ENCODE measurements at regions not wholly inside any gene's neighbourhood (a gene's known extent, or its start where the extent isn't known, plus 50 kb on each side); places are given as distances from the start of the nearest gene placed in this dataset.
"Not testable (repeated sequence)": the region's sequence is repeated elsewhere in the genome, so short reads cannot be mapped to it uniquely, and the experiment has no call there.

GRCh38 chr12:115801871-115802270, 475.6 kb downstream of the MED13L start:
- no peak for DNase-seq (ENCODE audit: low read depth)
- no peak for TF ChIP-seq CTCF (IDR thresholded peaks at IDR 0.05; ENCODE audit: control insufficient read depth, insufficient read depth, low read depth, low read length, missing control alignments)
- no peak overlapping the region for H3K4me3 ChIP-seq (ENCODE audit: control insufficient read depth, low read depth, low read length)

- H3K4me3 ChIP-seq (ENCODE audit: control insufficient read depth, low read depth, low read length): no peak overlapping the region
- no peak for DNase-seq (ENCODE audit: low read depth)
- no peak for TF ChIP-seq CTCF (IDR thresholded peaks at IDR 0.05; ENCODE audit: control insufficient read depth, insufficient read depth, low read depth, low read length, missing control alignments)
Observed at GRCh38 chr12:115799610-115800009, 477.9 kb downstream of the MED13L start.

- H3K4me3 ChIP-seq (ENCODE audit: control insufficient read depth, low read depth, low read length): no peak overlapping the region
- no peak for TF ChIP-seq CTCF (IDR thresholded peaks at IDR 0.05; ENCODE audit: control insufficient read depth, insufficient read depth, low read depth, low read length, missing control alignments)
- DNase-seq (ENCODE audit: low read depth): no peak
Observed at GRCh38 chr12:115798309-115798917, 479.1 kb downstream of the MED13L start.

GRCh38 chr12:115794659-115795081, 482.8 kb downstream of the MED13L start:
- TF ChIP-seq CTCF (IDR thresholded peaks at IDR 0.05; ENCODE audit: control insufficient read depth, insufficient read depth, low read depth, low read length, missing control alignments): no peak
- no peak overlapping the region for H3K4me3 ChIP-seq (ENCODE audit: control insufficient read depth, low read depth, low read length)
- DNase-seq (ENCODE audit: low read depth): no peak

GRCh38 chr12:115791331-115791730, 486.2 kb downstream of the MED13L start:
- DNase-seq (ENCODE audit: low read depth): no peak
- no peak for TF ChIP-seq CTCF (IDR thresholded peaks at IDR 0.05; ENCODE audit: control insufficient read depth, insufficient read depth, low read depth, low read length, missing control alignments)
- no peak overlapping the region for H3K4me3 ChIP-seq (ENCODE audit: control insufficient read depth, low read depth, low read length)

GRCh38 chr12:115790526-115790925, 487.0 kb downstream of the MED13L start:
- no peak for DNase-seq (ENCODE audit: low read depth)
- H3K4me3 ChIP-seq (ENCODE audit: control insufficient read depth, low read depth, low read length): no peak overlapping the region
- TF ChIP-seq CTCF (IDR thresholded peaks at IDR 0.05; ENCODE audit: control insufficient read depth, insufficient read depth, low read depth, low read length, missing control alignments): no peak

GRCh38 chr12:115786490-115786889, 491.0 kb downstream of the MED13L start:
- not testable (repeated sequence) for H3K4me3 ChIP-seq (ENCODE audit: control insufficient read depth, low read depth, low read length); DNase-seq (ENCODE audit: low read depth)
